HG02623 (cell line): ENCODE measurements at regions not wholly inside any gene's neighbourhood (a gene's known extent, or its start where the extent isn't known, plus 50 kb on each side); places are given as distances from the start of the nearest gene placed in this dataset.

Experiments
- ATAC-seq: cut with Tn5 transposase; IDR thresholded peaks from one replicate; pipeline ENCODE4 v1.9.1; 2021; ENCODE audit warnings: moderate library complexity; ENCODE audit not compliant: unreplicated experiment

- ATAC-seq = no peak
These were observed 94.8 kb downstream of the MIS18A start for GRCh38 chr21:32184065-32184464.

- no peak for ATAC-seq
These were observed 95.5 kb downstream of the MIS18A start for GRCh38 chr21:32183396-32183795.

- ATAC-seq = no peak
These were observed 96.4 kb downstream of the MIS18A start for GRCh38 chr21:32182449-32182848.

- no peak for ATAC-seq
These were observed 97.4 kb downstream of the MIS18A start for GRCh38 chr21:32181457-32181856.

- no peak for ATAC-seq
These were observed 104.0 kb downstream of the MIS18A start for GRCh38 chr21:32174819-32175218.

- ATAC-seq = no peak
These were observed 105.6 kb downstream of the MIS18A start for GRCh38 chr21:32173121-32173724.

- ATAC-seq = no peak
These were observed 106.7 kb downstream of the MIS18A start for GRCh38 chr21:32172106-32172505.

GRCh38 chr21:32167513-32167912 lies 111.3 kb downstream of the MIS18A start:
- ATAC-seq = no peak

GRCh38 chr21:32163386-32163785 lies 115.5 kb downstream of the MIS18A start:
- no peak for ATAC-seq

GRCh38 chr21:32162727-32163320 lies 116.0 kb downstream of the MIS18A start:
- no peak for ATAC-seq

- no peak for ATAC-seq
These were observed 123.6 kb downstream of the MIS18A start for GRCh38 chr21:32155226-32155625.

GRCh38 chr21:32147041-32147440 lies 131.8 kb downstream of the MIS18A start:
- ATAC-seq = no peak

GRCh38 chr21:32144851-32145250 lies 134.0 kb downstream of the MIS18A start:
- no peak for ATAC-seq

- ATAC-seq = no peak
These were observed 135.5 kb downstream of the MIS18A start for GRCh38 chr21:32143241-32143939.

- no peak for ATAC-seq
These were observed 137.6 kb downstream of the MIS18A start for GRCh38 chr21:32141318-32141633.

- no peak for ATAC-seq
These were observed 138.1 kb downstream of the MIS18A start for GRCh38 chr21:32140604-32141317.

GRCh38 chr21:32140151-32140550 lies 138.7 kb downstream of the MIS18A start:
- no peak for ATAC-seq

GRCh38 chr21:32138658-32139057 lies 140.2 kb downstream of the MIS18A start:
- ATAC-seq = no peak

GRCh38 chr21:32137931-32138330 lies 140.9 kb downstream of the MIS18A start:
- no peak for ATAC-seq

- no peak for ATAC-seq
These were observed 141.6 kb downstream of the MIS18A start for GRCh38 chr21:32137266-32137665.

- no peak for ATAC-seq
These were observed 142.3 kb downstream of the MIS18A start for GRCh38 chr21:32136546-32136945.
